Peyer's patch (tissue), 4 donors: ENCODE measurements at regions not wholly inside any gene's neighbourhood (a gene's known extent, or its start where the extent isn't known, plus 50 kb on each side); places are given as distances from the start of the nearest gene placed in this dataset.

Experiments
- DNase-seq, 3 donors: peaks; one replicate each; pipeline ENCODE4 v3.0.0-alpha.2; 2017 to 2019
- H3K27ac ChIP-seq, 4 donors: fragments of 200-600 bp; sonication (generic); one replicate each; pipeline ENCODE4 v1.5.1; 2016 to 2019
- H3K27me3 ChIP-seq, 2 donors: fragments of 200-600 bp; sonication (generic); one replicate each; pipeline ENCODE4 v1.5.1; 2019
- H3K36me3 ChIP-seq, 3 donors: fragments of 200-600 bp; sonication (generic); one replicate each; pipeline ENCODE4 v1.5.1; 2016 to 2019
- H3K4me1 ChIP-seq, 4 donors: fragments of 200-600 bp; sonication (generic); one replicate each; pipeline ENCODE4 v1.5.1; 2016 to 2019
- H3K4me3 ChIP-seq, 4 donors: fragments of 200-600 bp; sonication (generic); 1 replicate in 3 of 4; 2 replicates in 1 of 4; pipeline ENCODE4 v1.5.1; 2016 to 2019; ENCODE audit warnings: mild to moderate bottlenecking in 1 of 4
- H3K9me3 ChIP-seq, 4 donors: fragments of 200-600 bp; sonication (generic); one replicate each; pipeline ENCODE4 v1.5.1; 2016 to 2019; ENCODE audit warnings: mild to moderate bottlenecking in 1 of 4
- POLR2A ChIP-seq, 2 donors: fragments of 450-650 bp; IDR thresholded peaks; one replicate each; pipeline ENCODE4 v1.5.1; 2017; ENCODE audit warnings: antibody characterized with exemption in 2 of 2, mild to moderate bottlenecking in 2 of 2, moderate library complexity in 2 of 2
- TF ChIP-seq, protein P1 (sequence below), 6 experiments: fragments of 450-650 bp in 4 of 6; fragments of 200-600 bp in 2 of 6; sonication (generic) in 1 of 6; IDR thresholded peaks; one replicate each; pipeline ENCODE4 v1.5.1; 2017 to 2019; ENCODE audit warnings: antibody characterized with exemption in 6 of 6, mild to moderate bottlenecking in 3 of 6, moderate library complexity in 1 of 6

DNA sequence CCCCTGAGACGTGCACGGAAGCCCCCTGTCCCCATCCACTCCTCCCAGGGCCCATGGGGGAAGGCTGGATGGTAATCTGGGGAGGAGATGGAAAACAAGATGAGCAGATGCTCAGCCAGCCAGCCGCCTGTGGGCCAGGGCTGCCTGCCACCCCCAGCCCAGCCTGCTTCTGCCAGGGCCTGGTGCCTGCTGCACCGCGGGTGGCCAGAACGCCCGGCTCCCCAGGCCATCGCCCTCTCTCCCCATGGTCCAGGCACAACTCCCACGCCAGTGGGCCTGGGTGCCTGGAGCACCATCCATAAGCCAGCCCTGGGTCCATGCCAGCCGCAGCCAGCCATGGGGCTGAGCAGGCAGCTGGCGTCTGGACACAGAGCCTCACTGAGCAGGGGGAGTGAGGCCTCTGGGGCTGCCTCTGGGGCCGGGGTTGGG lies 57.2 kb upstream of the ELN start:
- no peaks in the 10 kb centered on the region for H3K4me1 ChIP-seq
- no peak overlapping the region for H3K4me3 ChIP-seq
- no peaks in the 10 kb centered on the region for H3K9me3 ChIP-seq
- H3K27ac ChIP-seq, result no peak overlapping the region
- no peaks in the 10 kb centered on the region for H3K36me3 ChIP-seq
- TF ChIP-seq, protein P1, sequence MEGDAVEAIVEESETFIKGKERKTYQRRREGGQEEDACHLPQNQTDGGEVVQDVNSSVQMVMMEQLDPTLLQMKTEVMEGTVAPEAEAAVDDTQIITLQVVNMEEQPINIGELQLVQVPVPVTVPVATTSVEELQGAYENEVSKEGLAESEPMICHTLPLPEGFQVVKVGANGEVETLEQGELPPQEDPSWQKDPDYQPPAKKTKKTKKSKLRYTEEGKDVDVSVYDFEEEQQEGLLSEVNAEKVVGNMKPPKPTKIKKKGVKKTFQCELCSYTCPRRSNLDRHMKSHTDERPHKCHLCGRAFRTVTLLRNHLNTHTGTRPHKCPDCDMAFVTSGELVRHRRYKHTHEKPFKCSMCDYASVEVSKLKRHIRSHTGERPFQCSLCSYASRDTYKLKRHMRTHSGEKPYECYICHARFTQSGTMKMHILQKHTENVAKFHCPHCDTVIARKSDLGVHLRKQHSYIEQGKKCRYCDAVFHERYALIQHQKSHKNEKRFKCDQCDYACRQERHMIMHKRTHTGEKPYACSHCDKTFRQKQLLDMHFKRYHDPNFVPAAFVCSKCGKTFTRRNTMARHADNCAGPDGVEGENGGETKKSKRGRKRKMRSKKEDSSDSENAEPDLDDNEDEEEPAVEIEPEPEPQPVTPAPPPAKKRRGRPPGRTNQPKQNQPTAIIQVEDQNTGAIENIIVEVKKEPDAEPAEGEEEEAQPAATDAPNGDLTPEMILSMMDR (IDR thresholded peaks at IDR 0.05), result no peak
- no peak for TF ChIP-seq POLR2A (IDR thresholded peaks at IDR 0.05)
- no peaks in the 10 kb centered on the region for H3K27me3 ChIP-seq
- peak in 1 of 3 donors; percentile 36 for DNase-seq

DNA sequence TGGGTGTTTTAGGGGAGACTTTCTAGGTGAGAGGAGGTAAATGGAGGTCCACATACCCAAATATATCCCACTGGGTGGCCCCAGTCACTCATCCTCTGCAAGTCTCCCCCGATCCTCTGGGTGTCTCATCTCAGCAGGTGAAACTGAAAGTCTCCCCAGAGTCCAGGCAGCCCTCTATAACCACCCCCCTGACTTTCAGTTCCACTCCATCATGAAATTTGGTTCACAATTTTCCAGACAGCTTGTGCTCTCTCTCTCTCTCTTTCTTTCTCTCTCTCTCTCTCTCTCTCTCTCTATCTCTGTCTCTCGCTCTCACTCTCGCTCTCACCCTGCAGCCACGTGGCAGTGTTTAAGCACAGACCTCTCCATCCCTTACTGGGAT lies 56.7 kb upstream of the ELN start:
- Histone ChIP-seq H3K4me1 (no peaks in the 10 kb centered on the region), H3K4me3 (no peak overlapping the region), H3K36me3 (no peaks in the 10 kb centered on the region), H3K27ac (no peak overlapping the region), H3K9me3 (no peaks in the 10 kb centered on the region), H3K27me3 (no peaks in the 10 kb centered on the region)
- TF ChIP-seq, protein P1 (IDR thresholded peaks at IDR 0.05), result no peak
- no peak for TF ChIP-seq POLR2A (IDR thresholded peaks at IDR 0.05)
- DNase-seq, result no peak

DNA sequence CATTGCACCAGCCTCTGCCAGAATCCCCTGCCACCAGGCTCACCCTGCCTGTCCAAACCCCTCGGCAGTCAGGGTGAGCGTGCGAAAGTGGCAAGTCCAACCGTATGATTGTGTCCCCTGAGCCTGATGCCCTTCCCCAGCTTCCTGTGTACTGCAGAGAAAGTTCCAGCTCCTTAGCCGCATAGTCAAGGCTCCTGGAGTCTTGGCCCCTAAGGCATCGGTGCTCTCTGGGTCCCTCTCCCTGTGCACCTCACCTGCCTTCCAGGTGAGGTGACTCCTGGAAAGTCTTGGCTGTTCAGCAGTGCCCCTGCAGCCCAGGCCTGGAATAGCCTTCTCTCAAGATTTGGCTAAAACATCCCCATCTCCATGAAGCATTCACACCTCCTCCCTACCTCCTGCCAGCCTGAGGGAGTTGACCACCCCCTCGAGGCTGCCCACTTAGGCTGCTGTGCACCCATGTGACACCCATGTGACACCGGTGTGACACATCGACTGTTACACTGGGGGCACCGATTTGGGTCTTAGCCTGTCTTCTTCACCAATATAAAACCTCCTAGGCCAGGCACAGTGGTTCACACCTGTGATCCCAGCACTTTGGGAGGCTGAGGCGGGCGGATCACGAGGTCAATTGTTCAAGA lies 56.1 kb upstream of the ELN start:
- Histone ChIP-seq H3K9me3 (no peaks in the 10 kb centered on the region), H3K27me3 (no peaks in the 10 kb centered on the region), H3K36me3 (no peaks in the 10 kb centered on the region), H3K27ac (no peak overlapping the region), H3K4me1 (peaks cover 0 to 1% (median 0%) of the 10 kb centered on the region in 4 donors), H3K4me3 (no peak overlapping the region)
- TF ChIP-seq POLR2A (IDR thresholded peaks at IDR 0.05), result no peak
- TF ChIP-seq, protein P1 (IDR thresholded peaks at IDR 0.05), result peak in 1 of 6 experiments; percentile 20
- DNase-seq, result peak in 1 of 3 donors; percentile 35

DNA sequence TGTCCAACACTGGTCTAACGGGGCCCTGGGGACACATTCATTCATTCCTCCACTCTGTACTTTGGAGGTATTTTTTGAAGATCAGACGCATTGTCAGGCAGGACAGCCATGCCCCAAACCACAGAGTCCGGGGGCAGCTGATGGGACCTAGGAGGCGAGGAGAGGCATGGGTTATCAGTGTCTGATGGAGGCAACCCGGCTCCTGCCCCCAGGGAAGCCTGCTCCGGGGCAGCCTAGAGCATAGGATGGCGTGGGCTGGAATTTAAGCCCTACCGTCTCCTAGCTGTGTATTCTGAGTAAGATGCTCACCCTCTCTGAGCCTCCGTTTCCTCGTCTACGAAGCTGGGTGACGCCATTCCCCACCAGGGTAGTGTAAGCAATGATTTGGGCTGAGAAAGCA lies 55.4 kb upstream of the ELN start:
- DNase-seq, result peak in 1 of 3 donors; percentile 25
- H3K36me3 ChIP-seq, result no peaks in the 10 kb centered on the region
- TF ChIP-seq, protein P1 (IDR thresholded peaks at IDR 0.05), result no peak
- no peak for TF ChIP-seq POLR2A (IDR thresholded peaks at IDR 0.05)
- H3K27ac ChIP-seq, result no peak overlapping the region
- H3K9me3 ChIP-seq, result no peaks in the 10 kb centered on the region
- H3K27me3 ChIP-seq, result no peaks in the 10 kb centered on the region
- H3K4me3 ChIP-seq, result no peak overlapping the region
- peaks cover 0 to 9% (median 0%) of the 10 kb centered on the region in 4 donors for H3K4me1 ChIP-seq

DNA sequence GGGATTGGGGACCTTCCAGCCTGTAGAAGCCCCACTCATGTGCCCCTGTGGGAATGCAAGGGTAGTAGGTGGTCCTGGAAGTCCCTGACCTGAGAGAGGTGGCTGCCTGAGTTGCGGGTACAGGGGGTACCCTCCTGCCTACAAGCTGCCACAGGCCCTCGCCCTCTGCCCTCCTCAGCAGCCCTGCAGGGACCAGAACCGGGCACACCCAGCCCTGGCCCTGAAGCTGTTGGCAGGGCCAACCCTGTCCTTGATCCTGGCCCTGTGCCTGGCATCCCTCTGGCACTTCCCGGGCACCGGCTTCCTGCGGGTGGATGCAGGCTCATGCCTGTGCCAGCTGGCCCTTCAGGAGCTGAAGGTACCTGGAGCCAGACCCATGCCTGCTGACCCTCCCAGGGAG lies 54.9 kb upstream of the ELN start:
- TF ChIP-seq, protein P1 (IDR thresholded peaks at IDR 0.05), result no peak
- no peak for TF ChIP-seq POLR2A (IDR thresholded peaks at IDR 0.05)
- no peaks in the 10 kb centered on the region for H3K36me3 ChIP-seq
- H3K4me1 ChIP-seq, result peaks cover 0 to 14% (median 0%) of the 10 kb centered on the region in 4 donors
- H3K4me3 ChIP-seq, result no peak overlapping the region
- peak in 1 of 3 donors; percentile 39 for DNase-seq
- no peaks in the 10 kb centered on the region for H3K9me3 ChIP-seq
- no peaks in the 10 kb centered on the region for H3K27me3 ChIP-seq
- no peak overlapping the region for H3K27ac ChIP-seq
